Activated CD4-positive, alpha-beta T cell treated with anti-CD3 and anti-CD28 coated beads for 24 hours (primary cell): ENCODE measurements at regions not wholly inside any gene's neighbourhood (a gene's known extent, or its start where the extent isn't known, plus 50 kb on each side); places are given as distances from the start of the nearest gene placed in this dataset.

Experiments
- DNase-seq, 2 donors: peaks; one replicate each; pipeline ENCODE4 v3.0.0-alpha.2; 2020; ENCODE audit warnings: low read depth in 2 of 2

DNA sequence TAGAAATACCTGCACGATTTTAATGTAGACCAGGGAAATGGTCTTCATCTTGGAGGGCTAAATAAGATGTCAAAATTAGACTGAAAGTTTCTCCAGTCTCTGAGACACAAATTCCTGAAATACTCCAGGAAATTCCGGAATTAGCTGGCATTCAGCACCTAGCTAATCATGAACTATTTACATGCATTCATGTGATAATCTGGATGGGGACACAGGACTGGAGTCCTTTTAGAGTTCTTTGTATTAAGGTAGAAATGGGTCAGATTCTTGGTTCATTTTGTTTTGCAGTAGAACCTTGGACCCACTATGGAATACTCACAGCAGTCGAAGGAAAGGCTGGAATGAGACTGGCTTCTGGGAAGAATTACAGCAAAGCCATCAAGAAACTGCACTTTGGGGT lies 65.3 kb upstream of the MDFIC start:
- no peak for DNase-seq

DNA sequence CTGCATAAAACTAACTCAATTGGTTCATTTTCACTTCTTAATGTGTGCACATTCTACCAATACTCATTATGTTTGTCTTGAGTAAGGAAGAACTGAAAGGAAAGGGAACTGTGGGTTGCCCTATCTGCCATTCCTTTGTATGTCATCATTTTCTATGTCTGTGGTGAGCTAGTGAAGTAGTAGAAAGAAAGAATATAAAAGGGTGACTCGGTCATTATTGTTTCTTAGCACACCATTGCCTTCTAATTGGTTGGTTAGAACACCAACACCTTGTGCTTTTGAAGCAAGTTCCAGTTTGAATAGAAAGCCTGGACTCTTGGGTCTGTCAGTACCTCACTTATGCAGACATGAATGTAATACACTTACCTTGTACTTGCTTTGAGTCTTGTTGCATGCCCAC lies 64.3 kb upstream of the MDFIC start:
- no peak for DNase-seq

DNA sequence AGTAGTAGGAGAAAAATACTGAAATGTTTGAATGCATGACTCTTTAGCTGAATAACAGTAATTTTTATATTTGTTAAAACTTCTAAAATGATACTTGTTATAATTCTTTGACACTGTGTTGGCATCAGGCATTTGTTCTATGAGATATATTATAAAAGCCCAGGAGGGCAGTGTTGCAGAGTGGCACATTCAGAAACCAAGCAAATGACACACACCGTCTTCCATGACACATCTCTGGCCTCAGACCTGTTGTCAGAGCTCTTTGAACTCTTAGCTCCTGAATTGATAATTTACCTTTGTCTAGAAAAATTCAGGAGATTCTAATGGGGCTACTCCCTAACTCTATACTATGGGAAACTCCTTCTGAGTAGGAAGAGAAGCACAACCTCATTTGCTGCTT lies 62.4 kb upstream of the MDFIC start:
- DNase-seq = no peak

DNA sequence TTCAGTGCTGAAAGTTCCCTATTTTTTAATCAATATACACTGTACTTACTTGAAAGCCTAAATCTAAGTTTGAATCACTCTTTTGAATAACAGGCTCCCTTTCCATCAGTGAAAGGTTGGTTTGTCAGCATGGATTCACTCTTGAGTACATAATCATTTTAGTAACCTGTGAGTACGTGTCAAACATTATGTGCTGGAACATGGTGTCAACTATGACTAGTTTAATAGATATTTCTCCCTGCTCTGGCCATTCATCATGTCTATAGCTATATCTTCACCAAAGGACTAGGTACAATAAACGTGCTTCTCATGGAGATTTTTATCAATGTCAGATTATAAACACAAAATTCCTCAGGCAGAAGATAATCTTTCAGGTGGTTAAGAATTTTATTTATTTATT lies 61.7 kb upstream of the MDFIC start:
- no peak for DNase-seq

DNA sequence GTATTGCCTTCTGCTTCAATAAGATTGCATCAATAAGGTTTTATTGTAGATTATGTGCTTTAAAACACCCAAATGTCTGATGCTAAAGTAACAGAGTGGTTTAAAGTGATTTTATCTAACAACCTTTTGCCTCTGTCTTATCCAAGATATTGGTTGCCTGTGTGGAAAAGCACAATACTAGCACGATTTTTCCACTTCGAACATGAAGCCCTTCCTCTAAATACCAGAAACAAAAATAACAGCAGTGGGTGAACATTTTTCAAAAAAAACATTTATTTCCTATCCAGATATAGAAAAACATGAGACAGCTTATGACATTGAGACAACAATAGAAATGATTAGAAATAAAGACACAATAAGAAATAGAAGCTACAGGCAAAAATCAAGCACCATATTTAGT lies 59.5 kb upstream of the MDFIC start:
- DNase-seq = no peak

DNA sequence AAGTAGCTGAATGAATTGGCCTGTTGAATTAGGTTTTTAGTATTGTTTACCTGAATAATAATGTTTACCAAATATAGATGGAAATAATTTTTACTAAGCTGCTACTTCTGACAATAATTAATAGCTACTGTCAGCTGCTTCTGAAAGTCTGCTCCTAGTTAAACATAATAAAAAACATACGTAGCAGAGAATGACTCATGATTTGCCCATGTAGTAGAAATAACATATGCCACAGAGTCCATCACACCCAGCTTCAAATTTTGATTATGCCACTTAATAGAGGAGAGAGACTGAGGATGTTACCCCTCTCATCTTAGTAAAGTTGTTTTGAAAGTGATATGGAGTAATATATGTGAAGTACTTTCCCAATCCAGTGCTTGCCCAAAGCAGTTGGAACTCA lies 57.6 kb upstream of the MDFIC start:
- DNase-seq = no peak

DNA sequence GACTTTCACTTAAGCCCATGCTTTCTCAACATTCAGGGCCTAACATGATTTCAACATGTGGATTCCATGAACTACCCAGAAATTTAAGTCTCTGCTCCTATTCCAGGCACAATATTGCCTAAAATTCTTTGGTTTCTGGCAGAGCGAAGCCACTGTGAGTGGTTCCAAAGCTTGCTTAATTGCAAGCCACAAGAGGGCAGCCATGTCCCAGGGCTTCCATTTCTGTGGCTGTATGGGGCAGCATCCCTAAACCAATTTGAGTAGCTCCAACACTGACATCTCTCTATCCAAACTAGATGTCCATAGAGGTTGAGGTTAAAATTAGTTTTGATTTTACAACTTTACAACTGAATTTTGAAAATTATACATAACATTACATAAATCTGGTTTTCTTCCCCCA lies 56.3 kb upstream of the MDFIC start:
- peak; percentile 41 to 49 for DNase-seq
